OCI-LY3 (cell line): ENCODE measurements at regions not wholly inside any gene's neighbourhood (a gene's known extent, or its start where the extent isn't known, plus 50 kb on each side); places are given as distances from the start of the nearest gene placed in this dataset.

Source experiments
- EZH2phosphoT487 ChIP-seq: fragments of 200-600 bp; shearing (Covaris generic); IDR thresholded peaks from 2 replicates; pipeline ENCODE4 v1.6.1; 2018; ENCODE audit warnings: antibody characterized with exemption, mixed run types, low read depth
- TF ChIP-seq, protein P1 (sequence below): fragments of 200-600, 300-600 bp; sonication (generic); IDR thresholded peaks from 2 replicates; pipeline ENCODE4 v1.5.1; 2014; ENCODE audit warnings: antibody characterized with exemption, low read length, low read depth

DNA sequence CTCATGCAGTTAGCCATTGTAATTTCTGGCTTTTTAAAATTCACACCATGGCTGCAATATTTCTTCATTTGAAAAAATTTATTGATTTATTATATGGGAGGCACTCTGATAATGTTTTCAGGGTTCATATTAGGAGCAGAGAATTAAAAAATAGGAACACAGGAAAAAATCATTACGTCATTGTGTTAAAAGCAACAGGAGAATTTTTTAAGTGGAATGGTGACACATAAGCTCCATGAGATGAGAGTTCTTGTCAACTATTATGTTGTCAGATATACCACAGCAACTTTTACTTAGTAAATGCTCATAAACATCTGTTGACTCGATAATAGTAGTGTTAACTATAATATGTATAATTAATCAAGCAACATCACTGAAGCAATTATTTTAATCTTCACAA, 400.1 kb downstream of the TDRD3 start:
- TF ChIP-seq, protein P1, sequence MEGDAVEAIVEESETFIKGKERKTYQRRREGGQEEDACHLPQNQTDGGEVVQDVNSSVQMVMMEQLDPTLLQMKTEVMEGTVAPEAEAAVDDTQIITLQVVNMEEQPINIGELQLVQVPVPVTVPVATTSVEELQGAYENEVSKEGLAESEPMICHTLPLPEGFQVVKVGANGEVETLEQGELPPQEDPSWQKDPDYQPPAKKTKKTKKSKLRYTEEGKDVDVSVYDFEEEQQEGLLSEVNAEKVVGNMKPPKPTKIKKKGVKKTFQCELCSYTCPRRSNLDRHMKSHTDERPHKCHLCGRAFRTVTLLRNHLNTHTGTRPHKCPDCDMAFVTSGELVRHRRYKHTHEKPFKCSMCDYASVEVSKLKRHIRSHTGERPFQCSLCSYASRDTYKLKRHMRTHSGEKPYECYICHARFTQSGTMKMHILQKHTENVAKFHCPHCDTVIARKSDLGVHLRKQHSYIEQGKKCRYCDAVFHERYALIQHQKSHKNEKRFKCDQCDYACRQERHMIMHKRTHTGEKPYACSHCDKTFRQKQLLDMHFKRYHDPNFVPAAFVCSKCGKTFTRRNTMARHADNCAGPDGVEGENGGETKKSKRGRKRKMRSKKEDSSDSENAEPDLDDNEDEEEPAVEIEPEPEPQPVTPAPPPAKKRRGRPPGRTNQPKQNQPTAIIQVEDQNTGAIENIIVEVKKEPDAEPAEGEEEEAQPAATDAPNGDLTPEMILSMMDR = no peak
- no peak for TF ChIP-seq EZH2phosphoT487
